GM19455 (cell line): ENCODE measurements at regions not wholly inside any gene's neighbourhood (a gene's known extent, or its start where the extent isn't known, plus 50 kb on each side); places are given as distances from the start of the nearest gene placed in this dataset.
"Not testable (repeated sequence)": the region's sequence is repeated elsewhere in the genome, so short reads cannot be mapped to it uniquely, and the experiment has no call there.

ENCODE experiments used
- ATAC-seq: cut with Tn5 transposase; IDR thresholded peaks from one replicate; pipeline ENCODE4 v1.9.1; 2021; ENCODE audit not compliant: unreplicated experiment

DNA sequence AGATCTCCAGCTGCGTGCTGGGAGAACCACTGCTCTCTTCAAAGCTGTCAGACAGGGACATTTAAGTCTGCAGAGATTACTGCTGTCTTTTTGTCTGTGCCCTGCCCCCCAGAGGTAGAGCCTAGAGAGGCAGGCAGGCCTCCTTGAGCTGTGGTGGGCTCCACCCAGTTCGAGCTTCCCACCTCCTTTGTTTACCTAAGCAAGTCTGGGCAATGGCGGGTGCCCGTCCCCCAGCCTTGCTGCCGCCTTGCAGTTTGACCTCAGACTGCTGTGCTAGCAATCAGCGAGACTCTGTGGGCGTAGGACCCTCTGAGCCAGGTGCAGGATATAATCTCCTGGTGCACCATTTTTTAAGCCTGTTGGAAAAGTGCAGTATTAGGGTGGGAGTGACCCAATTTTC lies 128.6 kb downstream of the ACTR3 start:
- ATAC-seq, result not testable (repeated sequence)

- ATAC-seq, result no peak
Measured at GRCh38 chr2:114020668-114021067, 130.8 kb downstream of the ACTR3 start.

DNA sequence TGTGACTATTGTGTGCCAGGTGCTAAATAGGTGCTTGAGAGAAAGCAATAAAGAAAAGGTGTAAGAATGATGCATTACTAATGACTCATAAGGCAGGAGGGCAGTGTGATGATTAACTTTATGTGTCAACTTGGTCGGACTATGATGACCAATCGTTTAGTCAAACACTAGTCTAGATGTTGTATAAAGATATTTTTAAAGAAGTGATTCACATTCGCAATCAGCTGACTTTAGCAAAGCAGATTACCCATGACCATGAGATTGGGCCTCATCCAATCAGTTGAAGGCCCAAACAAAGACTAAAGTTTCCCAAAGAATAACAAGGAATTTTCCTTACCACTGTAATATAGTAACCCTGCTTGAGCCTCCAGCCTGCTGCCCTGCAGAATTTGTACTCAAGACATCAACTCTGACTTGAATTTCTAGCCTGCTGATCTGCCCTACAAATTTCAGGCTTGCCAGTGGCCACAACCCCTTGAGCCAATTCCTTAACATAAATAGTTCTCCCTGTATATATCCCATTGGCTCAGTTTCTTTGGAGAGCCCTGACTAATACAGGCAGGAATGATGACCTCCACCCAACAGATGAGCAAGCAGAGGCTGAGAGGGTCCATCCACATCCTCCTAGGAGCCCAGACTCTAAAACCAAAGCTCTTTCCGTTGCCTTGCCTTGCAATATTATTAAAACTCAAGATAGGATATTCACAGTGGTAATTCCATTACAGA lies 132.6 kb downstream of the ACTR3 start:
- ATAC-seq, result no peak

DNA sequence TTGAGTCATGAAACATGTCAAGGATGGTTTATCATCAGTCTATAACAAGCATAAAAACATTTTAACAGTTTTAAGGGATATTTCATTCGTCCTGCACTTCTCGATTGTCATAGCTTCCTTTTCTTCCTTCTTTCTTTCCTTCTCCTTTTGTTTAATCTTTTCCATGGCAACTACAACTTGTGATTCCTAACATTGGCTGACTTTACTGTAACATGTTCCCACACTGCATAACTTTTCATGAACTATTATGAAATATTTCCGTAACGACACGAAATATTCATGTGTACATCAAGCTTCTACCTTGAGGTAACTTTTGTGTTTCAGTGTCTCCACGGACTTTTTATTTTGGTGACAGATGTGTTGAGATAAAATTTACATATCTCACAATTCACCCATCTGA lies 134.4 kb downstream of the ACTR3 start:
- ATAC-seq, result no peak

GRCh38 chr2:114025030-114025429 lies 135.1 kb downstream of the ACTR3 start:
- no peak for ATAC-seq

GRCh38 chr2:114027437-114027836 lies 137.5 kb downstream of the ACTR3 start:
- no peak for ATAC-seq

GRCh38 chr2:114031605-114032505 lies 142.0 kb downstream of the ACTR3 start:
- ATAC-seq, result no peak

GRCh38 chr2:114032705-114033104 lies 142.8 kb downstream of the ACTR3 start:
- ATAC-seq, result no peak

DNA sequence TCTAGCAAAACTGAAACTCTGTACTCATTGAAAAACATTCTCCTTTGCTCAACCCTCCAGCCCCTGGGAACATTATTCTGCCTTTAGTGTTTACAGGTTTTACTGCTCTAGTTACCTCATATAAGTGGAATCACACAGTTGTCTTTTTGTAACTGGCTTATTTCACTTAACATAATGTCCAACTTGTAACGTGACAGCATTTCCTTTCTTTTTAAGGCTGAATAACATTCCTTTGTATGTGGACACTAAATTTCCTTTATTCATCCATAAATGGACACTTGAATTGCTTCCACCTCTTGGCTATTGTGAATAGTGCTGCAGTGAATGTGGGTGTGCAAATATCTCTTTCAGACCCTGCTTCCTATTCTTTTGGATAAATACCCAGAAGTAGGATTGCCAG lies 144.9 kb downstream of the ACTR3 start:
- no peak for ATAC-seq

DNA sequence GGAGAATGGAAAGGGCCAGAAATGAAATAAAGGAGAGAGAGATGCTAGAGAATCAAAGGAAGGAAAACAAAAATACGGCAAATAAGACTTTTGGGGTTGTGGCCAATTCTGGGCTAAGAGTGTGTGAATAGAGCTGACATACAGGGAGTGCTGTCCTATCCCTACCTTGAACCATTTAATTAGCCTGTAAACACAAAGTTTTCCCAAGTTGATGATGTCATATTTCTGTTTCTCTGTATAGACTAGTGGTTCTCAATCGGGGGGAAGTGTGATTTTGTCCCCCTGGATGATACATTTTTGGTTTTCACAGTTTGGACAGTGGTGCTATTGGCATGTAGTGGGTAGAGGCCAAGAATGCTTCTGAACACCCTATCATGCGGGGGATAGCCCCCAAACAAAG lies 148.8 kb downstream of the ACTR3 start:
- ATAC-seq, result no peak

GRCh38 chr2:114039677-114040076 lies 149.8 kb downstream of the ACTR3 start:
- ATAC-seq, result no peak

DNA sequence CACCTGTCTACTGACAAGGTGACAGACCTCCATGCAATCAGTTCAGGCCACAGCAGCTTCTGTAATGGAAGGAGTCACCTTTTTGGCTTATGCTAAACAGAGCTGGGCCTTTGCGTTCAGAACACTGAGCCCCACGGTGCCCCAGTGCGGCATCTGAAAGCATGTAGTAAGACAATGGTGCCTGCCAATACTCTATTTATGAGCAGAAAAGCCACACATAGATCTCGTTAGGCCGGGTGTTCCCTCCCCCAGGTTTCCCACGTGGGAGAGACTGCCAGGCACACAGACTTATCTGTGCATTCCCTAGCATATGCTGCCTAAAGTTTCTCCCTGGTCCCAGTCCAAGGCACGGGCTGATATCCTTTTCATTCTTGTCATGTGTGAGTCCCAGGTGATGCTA lies 150.9 kb downstream of the ACTR3 start:
- ATAC-seq, result no peak

DNA sequence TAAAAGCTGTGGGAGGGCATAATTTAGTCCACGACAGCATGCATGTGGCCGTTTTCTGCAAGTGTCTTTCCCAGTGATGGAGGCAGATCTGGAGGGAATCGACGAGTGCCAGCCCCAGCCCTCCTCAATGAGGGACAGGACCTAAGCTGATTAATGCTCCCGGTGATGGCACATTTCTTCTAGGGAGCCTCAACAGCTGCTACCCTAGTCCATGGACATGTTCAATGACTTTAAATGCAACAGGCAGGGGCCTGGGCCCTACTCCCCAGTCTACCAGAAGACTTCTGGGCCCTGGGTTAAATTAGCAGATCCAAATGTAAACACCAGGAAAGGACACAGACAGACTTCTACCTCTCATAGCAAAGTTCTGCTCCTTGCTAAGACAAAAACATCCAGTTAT lies 155.1 kb downstream of the ACTR3 start:
- ATAC-seq, result no peak

- ATAC-seq, result no peak
Measured at GRCh38 chr2:114046373-114046772, 156.5 kb downstream of the ACTR3 start.

GRCh38 chr2:114046866-114047435 lies 157.1 kb downstream of the ACTR3 start:
- ATAC-seq, result no peak

DNA sequence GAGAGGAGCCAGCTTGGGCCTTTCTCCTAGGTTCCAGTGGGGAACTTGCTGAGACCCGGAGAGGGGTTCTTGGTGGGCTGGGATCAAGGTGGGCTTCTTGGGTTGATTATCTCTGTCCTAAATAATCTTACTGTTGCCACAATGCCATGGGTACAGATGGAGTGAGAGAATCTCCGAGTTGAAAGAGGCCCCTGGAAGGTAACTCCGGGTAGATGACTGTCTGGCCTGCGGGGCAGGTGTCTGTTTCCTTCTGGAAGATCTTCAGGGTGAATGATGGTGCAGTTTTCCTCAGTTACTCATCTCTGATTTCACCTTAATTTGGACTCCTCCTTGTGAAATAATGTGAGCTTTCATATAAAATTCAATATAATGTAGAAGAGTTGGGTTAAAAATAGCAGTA lies 159.4 kb downstream of the ACTR3 start:
- no peak for ATAC-seq

DNA sequence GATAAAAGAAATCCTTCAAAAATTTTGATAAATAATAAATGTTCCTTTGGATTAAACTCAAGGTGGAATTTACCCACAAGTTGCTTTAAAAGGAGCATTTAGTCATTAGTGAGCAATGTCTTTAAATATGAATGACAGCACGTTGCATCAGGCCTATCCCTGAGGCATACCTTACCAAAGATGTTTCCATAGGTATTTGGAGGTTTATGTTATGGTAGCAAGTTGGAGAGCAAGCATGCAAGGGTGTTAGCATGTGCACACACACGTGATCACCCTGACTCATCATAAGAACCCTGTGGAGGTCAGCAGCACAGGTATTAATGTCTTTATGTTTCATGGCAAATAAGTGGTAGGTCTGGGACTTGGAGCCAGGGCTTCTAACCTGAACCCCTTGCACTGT lies 159.9 kb downstream of the ACTR3 start:
- no peak for ATAC-seq

- peak; percentile 77 for ATAC-seq
Measured at GRCh38 chr2:114056294-114057143, 166.6 kb downstream of the ACTR3 start.

- no peak for ATAC-seq
Measured at GRCh38 chr2:114057638-114058037, 167.7 kb downstream of the ACTR3 start.

DNA sequence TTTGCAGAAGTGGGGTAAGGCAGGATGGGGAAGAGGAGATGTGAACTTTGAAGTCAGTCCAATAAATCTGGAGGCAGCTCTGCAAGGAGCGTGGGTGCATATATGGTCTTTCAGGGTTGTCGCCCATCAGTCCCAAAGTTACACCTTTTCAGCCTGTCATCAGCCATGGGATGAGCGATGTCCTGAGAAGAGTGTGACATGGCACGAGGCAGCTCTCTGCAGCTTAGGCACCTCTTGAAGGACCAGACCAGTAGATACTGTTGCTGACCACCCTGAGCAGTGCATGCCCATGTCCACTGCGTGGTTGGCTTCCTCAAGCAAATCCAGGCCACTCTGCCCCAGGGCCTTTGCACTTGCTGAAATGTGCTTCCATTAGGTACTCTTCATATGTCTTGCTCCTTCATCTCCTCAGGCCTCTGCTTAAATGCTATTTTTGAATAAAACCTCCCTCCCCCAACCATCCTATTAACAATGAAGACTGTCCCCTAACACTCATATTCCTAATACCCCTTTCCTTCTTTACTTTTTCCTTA lies 171.7 kb downstream of the ACTR3 start:
- ATAC-seq, result no peak

DNA sequence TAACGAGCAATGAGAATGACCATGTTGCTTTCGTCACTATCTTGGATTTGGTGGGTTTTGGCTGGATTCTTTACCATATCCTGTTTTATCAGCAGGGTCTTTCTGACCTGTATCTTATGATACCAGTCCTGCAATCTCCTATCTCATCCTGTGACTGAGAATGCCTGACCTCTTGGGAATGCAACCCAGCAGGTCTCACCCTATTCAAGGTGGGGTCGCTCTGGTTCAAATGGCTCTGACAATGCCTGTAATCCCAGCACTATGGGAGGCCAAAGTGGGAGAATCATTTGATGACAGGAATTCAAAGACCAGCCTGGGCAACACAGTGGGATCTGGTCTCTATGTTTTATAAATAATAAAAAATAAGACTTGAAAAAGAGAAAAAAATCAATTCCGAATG lies 173.5 kb downstream of the ACTR3 start:
- no peak for ATAC-seq
